Heart left ventricle (tissue), 13 donors: ENCODE measurements at regions not wholly inside any gene's neighbourhood (a gene's known extent, or its start where the extent isn't known, plus 50 kb on each side); places are given as distances from the start of the nearest gene placed in this dataset.
"Not testable (repeated sequence)": the region's sequence is repeated elsewhere in the genome, so short reads cannot be mapped to it uniquely, and the experiment has no call there.

Source experiments
- POLR2A ChIP-seq, 2 donors: fragments of 450-650 bp; IDR thresholded peaks; one replicate each; pipeline ENCODE4 v1.6.1; 2017; ENCODE audit warnings: antibody characterized with exemption in 2 of 2, mild to moderate bottlenecking in 2 of 2, moderate library complexity in 2 of 2
- TF ChIP-seq, protein P1 (sequence below), 12 donors: fragments of 200-600 bp; sonication (generic) in 4 of 12; IDR thresholded peaks; one replicate each; pipeline versions ENCODE4 v1.5.0 to v1.8.0; 2018 to 2022; ENCODE audit warnings: antibody characterized with exemption in 12 of 12, mild to moderate bottlenecking in 5 of 12
- donor health status: ischemic (EF 13 %, LVEDD 7.1; RV severe dilation, severe dysfunction).
- donor health status: DM: no; HTN: yes; CAD: no.
- donor health status: DM: no; HTN: no; CAD: no.
- donor health status: ischemic (EF 25% LVEDD 6.9; RV normal size, moderate dysfunction).
- donor health status: ischemic (EF 25% LVEDD 5.7; RV mildly dilated, moderate dysfunction).
- donor health status: ischemic (EF 35%, LVEDD 5.7; RV mildly dilated, moderate dysfunction).
- donor health status: nonischemic (EF 11% LVEDD 7.7; RV severe dilation, severe dysfunction).
- donor health status: DM: yes; HTN: yes; CAD: no.
- donor health status: PGD.
- donor health status: ischemic (EF 29% LVEDD 5.4; RV normal size, mild dysfunction).
- donor health status: nonischemic (EF 23%, LVEDD 6.1; RV moderate dilation, normal function).

GRCh38 chr14:19197488-19198234 is 230.4 kb downstream of the POTEM start:
- TF ChIP-seq POLR2A (IDR thresholded peaks at IDR 0.05) = not testable (repeated sequence)
- TF ChIP-seq, protein P1, sequence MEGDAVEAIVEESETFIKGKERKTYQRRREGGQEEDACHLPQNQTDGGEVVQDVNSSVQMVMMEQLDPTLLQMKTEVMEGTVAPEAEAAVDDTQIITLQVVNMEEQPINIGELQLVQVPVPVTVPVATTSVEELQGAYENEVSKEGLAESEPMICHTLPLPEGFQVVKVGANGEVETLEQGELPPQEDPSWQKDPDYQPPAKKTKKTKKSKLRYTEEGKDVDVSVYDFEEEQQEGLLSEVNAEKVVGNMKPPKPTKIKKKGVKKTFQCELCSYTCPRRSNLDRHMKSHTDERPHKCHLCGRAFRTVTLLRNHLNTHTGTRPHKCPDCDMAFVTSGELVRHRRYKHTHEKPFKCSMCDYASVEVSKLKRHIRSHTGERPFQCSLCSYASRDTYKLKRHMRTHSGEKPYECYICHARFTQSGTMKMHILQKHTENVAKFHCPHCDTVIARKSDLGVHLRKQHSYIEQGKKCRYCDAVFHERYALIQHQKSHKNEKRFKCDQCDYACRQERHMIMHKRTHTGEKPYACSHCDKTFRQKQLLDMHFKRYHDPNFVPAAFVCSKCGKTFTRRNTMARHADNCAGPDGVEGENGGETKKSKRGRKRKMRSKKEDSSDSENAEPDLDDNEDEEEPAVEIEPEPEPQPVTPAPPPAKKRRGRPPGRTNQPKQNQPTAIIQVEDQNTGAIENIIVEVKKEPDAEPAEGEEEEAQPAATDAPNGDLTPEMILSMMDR (IDR thresholded peaks at IDR 0.05) = not testable (repeated sequence)
